Kasumi-1 (cell line): ENCODE measurements at regions not wholly inside any gene's neighbourhood (a gene's known extent, or its start where the extent isn't known, plus 50 kb on each side); places are given as distances from the start of the nearest gene placed in this dataset.
A peak's percentile ranks its signal among the peaks of the same experiment; 100 is the strongest.
"Not testable (repeated sequence)": the region's sequence is repeated elsewhere in the genome, so short reads cannot be mapped to it uniquely, and the experiment has no call there.

Experiments
- DNase-seq, 2 experiments: peaks; one replicate each; lab custom pipeline; 2025; lab: John Stamatoyannopoulos, UW

DNA sequence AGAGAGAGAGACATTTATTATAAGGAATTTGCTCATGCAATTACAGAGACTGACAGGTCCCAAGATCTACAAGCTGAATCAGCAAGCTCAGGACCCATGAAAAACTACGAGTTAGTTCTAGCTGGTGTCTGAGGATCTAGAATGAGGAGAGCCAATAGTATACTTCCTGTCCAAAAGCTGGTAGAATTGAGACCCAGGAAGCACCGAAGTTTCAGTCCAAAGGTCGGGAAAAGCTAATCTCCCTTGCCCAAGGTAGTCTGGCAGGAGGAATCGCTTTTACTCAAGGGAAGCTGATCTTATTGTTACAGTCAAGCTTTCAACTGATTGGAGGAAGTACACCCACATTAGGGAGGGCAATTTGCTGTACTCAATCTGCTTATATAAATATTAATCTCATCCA is 389.6 kb downstream of the ADCYAP1 start:
- no peak for DNase-seq

DNA sequence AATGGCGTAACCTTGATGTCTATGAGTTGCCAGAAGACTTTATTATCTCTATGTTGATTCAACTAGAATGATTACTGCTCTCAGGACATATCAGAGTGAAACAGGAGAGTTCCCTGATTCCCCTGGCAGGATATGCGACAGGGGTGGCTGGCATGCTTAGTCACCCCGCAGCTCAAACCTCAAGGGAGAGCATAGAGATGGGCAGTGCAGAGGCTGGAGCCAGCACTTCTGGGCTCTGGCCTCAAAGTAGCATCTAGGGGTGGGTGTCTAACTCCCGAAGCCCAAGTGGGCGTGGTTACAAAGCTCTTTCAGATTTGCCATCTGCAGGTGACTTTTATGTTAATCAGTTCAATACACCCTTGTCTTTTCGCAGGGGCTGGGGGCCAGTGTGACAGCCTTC is 391.6 kb downstream of the ADCYAP1 start:
- no peak for DNase-seq

DNA sequence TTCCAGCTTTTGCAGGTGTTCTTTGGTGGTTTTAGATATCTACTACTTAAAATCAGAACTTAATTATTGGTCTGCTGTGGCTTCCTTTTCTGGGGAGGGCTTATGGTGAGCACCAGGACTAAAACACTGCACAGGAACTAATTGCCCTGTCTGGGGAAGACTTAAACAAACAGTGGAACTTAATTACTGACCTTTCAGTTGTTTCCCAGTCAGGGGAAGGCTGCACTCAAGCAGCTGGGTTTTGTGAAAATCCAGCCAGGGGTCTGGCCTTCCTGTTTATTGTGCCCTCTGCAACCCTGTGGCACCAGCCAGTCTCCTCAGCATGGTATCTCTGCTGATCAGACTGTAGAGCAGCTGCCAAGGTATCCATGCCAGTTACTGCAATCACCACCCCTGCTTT is 398.2 kb downstream of the ADCYAP1 start:
- DNase-seq = no peak

- DNase-seq = no peak
These were observed 399.8 kb downstream of the ADCYAP1 start for GRCh38 chr18:1304392-1304992.

GRCh38 chr18:1306641-1307040 is 402.0 kb downstream of the ADCYAP1 start:
- DNase-seq = no peak

GRCh38 chr18:1308686-1309085 is 404.0 kb downstream of the ADCYAP1 start:
- peak; percentile 11 to 54 for DNase-seq

- no peak for DNase-seq
These were observed 406.7 kb downstream of the ADCYAP1 start for GRCh38 chr18:1311376-1311775.

- DNase-seq = not testable (repeated sequence)
These were observed 430.7 kb downstream of the ADCYAP1 start for GRCh38 chr18:1335345-1335744.

GRCh38 chr18:1350931-1351450 is 446.3 kb downstream of the ADCYAP1 start:
- no peak for DNase-seq

DNA sequence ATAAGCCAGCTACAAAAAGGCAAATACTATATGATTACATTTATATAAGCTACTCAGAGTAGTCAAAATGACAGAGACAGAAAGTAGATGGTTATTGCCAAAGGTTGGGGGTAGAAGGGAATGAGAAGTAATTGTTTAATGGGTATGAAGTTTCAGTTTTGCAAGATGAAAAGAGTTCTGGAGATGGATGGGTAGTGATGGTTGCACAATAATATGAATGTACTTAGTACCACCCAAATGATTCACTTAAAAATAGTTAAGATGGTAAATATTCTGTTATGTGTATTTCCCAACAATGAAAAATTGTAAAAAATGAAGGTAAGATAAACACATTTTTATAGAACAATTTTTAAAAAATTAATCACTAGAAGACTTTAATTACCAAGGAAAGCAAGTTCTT is 448.4 kb downstream of the ADCYAP1 start:
- DNase-seq = no peak

- DNase-seq = no peak
These were observed 453.1 kb downstream of the ADCYAP1 start for GRCh38 chr18:1357724-1358123.

DNA sequence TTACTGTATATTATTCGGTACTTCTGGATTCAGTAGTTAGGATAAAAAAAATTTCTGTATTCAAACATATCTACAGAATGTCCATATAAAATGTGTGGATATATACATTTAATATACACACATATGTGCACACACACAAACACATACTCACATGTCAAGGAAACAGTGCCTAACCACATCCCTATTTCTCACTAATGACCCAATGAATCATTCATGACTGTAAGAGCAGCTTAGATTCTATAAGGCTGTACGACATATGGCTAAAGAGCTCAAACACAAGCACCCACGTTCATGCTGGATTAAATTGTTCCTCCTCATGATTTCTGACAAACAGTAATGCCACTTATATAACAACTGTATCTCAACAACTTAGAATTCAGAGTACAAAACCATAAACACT is 457.3 kb downstream of the ADCYAP1 start:
- DNase-seq = no peak

- DNase-seq = no peak
These were observed 465.9 kb downstream of the ADCYAP1 start for GRCh38 chr18:1370552-1370951.

DNA sequence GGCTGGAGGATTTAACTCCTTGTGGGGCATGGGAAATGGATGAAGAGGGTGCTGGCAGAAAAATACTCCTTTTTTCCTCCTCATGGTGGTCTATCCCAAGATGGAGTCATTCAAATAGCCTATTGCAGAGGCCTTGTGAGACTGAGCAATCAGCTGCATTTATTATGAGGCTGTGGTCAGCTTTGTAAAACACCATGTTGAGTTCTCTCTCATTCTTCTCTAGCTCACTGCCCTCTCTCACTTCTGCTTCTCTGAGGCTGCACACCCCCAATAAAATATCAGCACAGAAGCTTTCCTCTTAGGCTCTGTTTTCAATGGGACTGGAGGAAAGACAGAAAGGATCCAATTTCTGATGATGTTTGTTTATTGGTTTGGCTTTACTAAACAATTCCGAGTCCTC is 467.1 kb downstream of the ADCYAP1 start:
- no peak for DNase-seq

DNA sequence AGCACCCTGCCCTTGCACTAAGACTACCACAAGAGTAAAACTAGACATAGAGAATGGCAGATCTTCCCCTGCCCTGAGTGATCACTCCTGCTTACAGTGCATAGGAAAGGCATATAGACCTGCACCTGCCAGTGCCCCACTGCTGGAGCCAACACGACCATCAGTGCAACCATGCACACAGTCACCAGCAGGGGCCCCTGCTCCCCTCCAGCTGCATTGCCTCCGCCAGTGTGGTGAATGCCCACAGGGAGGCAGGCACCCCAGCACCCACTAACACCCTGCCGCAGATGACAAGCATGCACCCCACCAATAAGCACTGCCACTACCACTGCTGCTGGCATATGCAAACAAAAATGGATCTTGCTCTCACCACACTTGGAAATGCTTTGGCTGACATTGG is 478.8 kb downstream of the ADCYAP1 start:
- DNase-seq = no peak

DNA sequence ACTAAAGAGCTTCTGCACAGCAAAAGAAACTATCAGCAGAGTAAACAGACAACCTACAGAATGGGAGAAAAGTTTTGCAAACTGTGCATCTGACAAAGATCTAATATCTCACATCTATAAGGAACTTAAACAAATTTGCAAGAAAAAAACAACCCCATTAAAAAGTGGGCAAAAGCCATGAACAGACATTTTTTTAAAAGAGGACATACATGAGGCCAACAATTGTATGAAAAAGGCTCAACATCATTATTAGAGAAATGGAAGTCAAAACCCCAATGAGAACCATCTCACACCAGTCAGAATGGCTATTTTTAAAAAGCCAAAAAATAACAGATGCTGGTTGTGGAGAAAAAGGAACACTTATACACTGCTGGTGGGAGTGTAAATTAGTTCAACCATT is 483.8 kb downstream of the ADCYAP1 start:
- not testable (repeated sequence) for DNase-seq

GRCh38 chr18:1392046-1392445 is 487.4 kb downstream of the ADCYAP1 start:
- DNase-seq = no peak

GRCh38 chr18:1392865-1393734 is 488.4 kb downstream of the ADCYAP1 start:
- DNase-seq = no peak

DNA sequence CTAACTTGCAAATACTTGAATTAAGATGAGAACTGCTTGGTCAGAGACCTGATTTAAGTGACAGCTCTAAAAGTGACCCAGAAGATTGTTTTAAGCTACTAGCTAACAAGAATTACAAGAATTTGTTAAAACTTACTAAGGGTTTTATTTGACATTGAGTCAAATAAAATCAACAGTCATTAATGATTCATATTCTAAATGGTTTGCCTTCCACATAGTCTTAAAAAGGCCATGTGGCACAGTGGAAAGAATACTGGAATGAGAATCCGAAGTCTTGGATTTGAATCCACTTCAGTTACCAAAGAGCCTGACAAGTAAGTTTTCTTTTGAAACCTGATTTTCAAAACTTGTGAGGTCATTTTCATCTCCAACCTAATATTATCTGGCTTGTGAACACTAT is 489.3 kb downstream of the ADCYAP1 start:
- no peak for DNase-seq

GRCh38 chr18:1394426-1394825 is 489.8 kb downstream of the ADCYAP1 start:
- no peak for DNase-seq

GRCh38 chr18:1394966-1395365 is 490.3 kb downstream of the ADCYAP1 start:
- DNase-seq = no peak

GRCh38 chr18:1408376-1408775 is 503.7 kb downstream of the ADCYAP1 start:
- no peak for DNase-seq

DNA sequence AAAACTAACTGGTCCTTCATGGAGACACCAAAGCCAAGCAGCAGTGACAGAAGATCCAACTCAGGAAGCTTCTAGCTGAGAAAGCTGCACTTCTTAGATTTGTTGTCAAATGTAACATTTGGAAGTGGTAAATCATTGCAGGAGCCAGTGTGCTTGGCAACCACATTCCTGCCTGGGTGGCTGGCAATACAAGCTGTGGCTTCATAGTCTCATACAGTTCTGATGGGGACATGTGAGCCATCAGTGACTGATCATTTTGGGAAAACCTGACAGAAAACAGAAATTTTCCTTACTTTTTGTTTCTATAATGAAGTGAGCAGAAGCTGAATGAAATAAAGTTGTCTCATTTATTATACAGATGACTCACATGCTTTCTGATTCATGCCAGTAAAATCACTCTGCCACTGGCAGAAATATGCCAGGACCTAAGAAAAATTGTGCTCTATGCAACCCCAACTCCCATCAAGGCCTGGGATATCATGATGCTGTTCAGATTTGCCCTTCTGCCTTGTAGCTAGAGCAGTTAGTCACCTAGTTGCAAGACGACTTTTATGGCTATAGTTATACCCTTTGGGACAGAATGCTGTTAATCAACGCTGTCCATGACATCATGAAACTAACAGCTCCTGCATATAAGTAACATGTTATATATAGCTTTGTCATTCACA is 508.1 kb downstream of the ADCYAP1 start:
- no peak for DNase-seq
